Esophagus squamous epithelium (tissue), 4 donors: ENCODE measurements at regions not wholly inside any gene's neighbourhood (a gene's known extent, or its start where the extent isn't known, plus 50 kb on each side); places are given as distances from the start of the nearest gene placed in this dataset.

ENCODE experiments used
- POLR2A ChIP-seq, 4 donors: fragments of 450-650 bp; IDR thresholded peaks; one replicate each; pipeline ENCODE4 v1.6.1; 2017; ENCODE audit warnings: antibody characterized with exemption in 4 of 4, mild to moderate bottlenecking in 4 of 4, moderate library complexity in 3 of 4
- TF ChIP-seq, protein P1 (sequence below), 6 experiments: fragments of 450-650 bp in 4 of 6; fragments of 200-600 bp in 2 of 6; sonication (generic) in 2 of 6; IDR thresholded peaks; one replicate each; pipeline ENCODE4 v1.5.1; 2016 to 2019; ENCODE audit warnings: antibody characterized with exemption in 6 of 6, mild to moderate bottlenecking in 4 of 6, moderate library complexity in 4 of 6

DNA sequence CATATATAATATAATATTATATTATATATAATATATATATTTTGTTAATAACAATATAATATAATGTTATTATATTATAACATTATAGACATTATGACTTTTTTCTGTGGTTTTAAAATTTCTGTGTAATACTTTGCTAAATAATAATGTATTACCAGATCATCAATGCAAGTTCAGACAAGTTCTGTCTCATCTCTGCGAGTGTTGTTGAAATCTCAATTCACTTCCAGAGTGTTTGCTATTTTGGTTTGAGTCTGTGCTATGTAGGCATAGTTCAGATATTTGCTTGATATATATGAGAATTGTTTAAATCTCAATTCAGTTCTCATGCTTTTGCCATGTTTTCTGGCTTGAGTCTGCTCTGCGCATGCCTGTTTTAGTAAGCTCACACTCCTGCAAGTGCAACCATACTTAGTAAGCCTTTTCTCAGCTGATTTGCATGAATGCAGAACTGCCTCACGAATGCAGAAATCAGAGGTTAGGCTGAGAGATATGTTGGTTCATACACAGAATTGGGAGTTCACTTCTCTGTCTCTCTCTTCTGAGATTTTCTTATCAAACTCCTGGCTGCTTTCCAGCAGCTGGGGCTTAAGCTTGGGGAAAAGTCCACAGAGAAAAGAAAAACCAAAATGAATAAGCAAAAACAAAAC is 830.2 kb upstream of the SORCS1 start:
- TF ChIP-seq, protein P1, sequence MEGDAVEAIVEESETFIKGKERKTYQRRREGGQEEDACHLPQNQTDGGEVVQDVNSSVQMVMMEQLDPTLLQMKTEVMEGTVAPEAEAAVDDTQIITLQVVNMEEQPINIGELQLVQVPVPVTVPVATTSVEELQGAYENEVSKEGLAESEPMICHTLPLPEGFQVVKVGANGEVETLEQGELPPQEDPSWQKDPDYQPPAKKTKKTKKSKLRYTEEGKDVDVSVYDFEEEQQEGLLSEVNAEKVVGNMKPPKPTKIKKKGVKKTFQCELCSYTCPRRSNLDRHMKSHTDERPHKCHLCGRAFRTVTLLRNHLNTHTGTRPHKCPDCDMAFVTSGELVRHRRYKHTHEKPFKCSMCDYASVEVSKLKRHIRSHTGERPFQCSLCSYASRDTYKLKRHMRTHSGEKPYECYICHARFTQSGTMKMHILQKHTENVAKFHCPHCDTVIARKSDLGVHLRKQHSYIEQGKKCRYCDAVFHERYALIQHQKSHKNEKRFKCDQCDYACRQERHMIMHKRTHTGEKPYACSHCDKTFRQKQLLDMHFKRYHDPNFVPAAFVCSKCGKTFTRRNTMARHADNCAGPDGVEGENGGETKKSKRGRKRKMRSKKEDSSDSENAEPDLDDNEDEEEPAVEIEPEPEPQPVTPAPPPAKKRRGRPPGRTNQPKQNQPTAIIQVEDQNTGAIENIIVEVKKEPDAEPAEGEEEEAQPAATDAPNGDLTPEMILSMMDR (IDR thresholded peaks at IDR 0.05), result no peak
- TF ChIP-seq POLR2A (IDR thresholded peaks at IDR 0.05), result no peak
